OCI-LY3 (cell line): ENCODE measurements at regions not wholly inside any gene's neighbourhood (a gene's known extent, or its start where the extent isn't known, plus 50 kb on each side); places are given as distances from the start of the nearest gene placed in this dataset.

Experiments
- H2AFZ ChIP-seq: fragments of 200-600, 300-600 bp; shearing (Covaris generic); 2 replicates; pipeline ENCODE4 v1.6.0; 2014; ENCODE audit warnings: antibody characterized with exemption, low read depth, low read length
- H3K27ac ChIP-seq: fragments of 200-600, 300-600 bp; sonication (generic); 2 replicates; pipeline ENCODE4 v1.5.1; 2014; ENCODE audit warnings: mild to moderate bottlenecking, low read length, moderate library complexity, mixed read lengths
- H3K27me3 ChIP-seq: fragments of 200-600, 300-600 bp; sonication (generic); 2 replicates; pipeline ENCODE4 v1.6.1; 2014; ENCODE audit warnings: low read depth, low read length, mixed read lengths
- H3K36me3 ChIP-seq: fragments of 200-600, 300-600 bp; sonication (generic); replicated peaks from 2 replicates; pipeline ENCODE3; 2014; ENCODE audit warnings: low read depth, low read length, mixed read lengths
- H3K4me1 ChIP-seq: fragments of 300-600, 200-600 bp; sonication (generic); 2 replicates; pipeline ENCODE4 v1.6.1; 2014; ENCODE audit warnings: low read length, mixed read lengths
- H3K4me2 ChIP-seq: fragments of 200-600, 300-600 bp; sonication (generic); 2 replicates; pipeline ENCODE4 v1.6.1; 2014; ENCODE audit warnings: low read length, mixed read lengths
- H3K4me3 ChIP-seq: fragments of 300-600, 200-600 bp; sonication (generic); 2 replicates; pipeline ENCODE4 v1.5.1; 2014; ENCODE audit warnings: antibody characterized with exemption, mild to moderate bottlenecking, low read length, moderate library complexity
- H3K79me2 ChIP-seq: fragments of 300-600, 200-600 bp; shearing (Covaris generic); 2 replicates; pipeline ENCODE4 v1.6.1; 2014; ENCODE audit warnings: mild to moderate bottlenecking, low read length, mixed read lengths
- H3K9ac ChIP-seq: fragments of 300-600, 200-600 bp; shearing (Covaris generic); 2 replicates; pipeline ENCODE4 v1.6.0; 2014; ENCODE audit warnings: mild to moderate bottlenecking, low read length, moderate library complexity
- H3K9me3 ChIP-seq: fragments of 200-600, 300-600 bp; shearing (Covaris generic); 2 replicates; pipeline ENCODE4 v1.6.1; 2014; ENCODE audit warnings: low read length, mixed read lengths; ENCODE audit not compliant: insufficient read depth
- H4K20me1 ChIP-seq: fragments of 200-600, 300-600 bp; sonication (generic); 2 replicates; pipeline ENCODE4 v1.6.1; 2016; ENCODE audit warnings: low read length, mixed read lengths; ENCODE audit not compliant: insufficient read depth
- EZH2phosphoT487 ChIP-seq: fragments of 200-600 bp; shearing (Covaris generic); IDR thresholded peaks from 2 replicates; pipeline ENCODE4 v1.6.1; 2018; ENCODE audit warnings: antibody characterized with exemption, mixed run types, low read depth
- TF ChIP-seq, protein P1 (sequence below): fragments of 200-600, 300-600 bp; sonication (generic); IDR thresholded peaks from 2 replicates; pipeline ENCODE4 v1.5.1; 2014; ENCODE audit warnings: antibody characterized with exemption, low read length, low read depth

DNA sequence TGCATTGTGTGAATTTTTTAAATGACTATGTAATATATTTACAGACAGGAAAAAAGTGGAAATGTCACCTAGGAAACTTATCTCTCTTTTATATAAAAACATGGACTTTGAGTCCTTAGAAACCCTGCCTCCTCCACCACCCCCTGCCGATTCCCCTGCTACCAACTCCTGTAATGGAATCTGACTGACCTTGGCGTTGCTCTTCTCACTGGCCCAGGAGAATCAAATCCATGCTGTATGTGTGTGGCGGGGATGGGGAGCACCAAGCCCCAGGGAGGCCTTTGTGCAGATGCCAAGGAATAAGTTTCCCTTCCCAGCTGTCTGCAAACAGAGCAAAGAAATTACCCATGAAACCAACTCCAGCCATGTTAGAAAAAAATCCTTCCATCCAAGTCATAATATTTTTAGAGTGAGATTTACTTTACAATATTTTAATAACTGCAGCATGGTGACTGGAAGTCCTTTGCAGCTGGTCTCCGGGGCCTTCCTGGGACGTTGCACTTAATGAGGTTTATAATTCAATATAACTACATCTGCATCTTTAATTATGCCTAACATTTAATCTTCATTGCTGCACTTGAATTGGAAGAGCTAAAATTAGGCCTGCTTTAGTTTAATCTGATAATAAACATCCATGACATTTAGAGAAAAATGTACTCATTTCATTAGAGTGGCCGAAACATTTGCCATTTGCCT is 111.4 kb upstream of the CACUL1 start:
- Histone ChIP-seq H3K79me2 (no peaks in the 10 kb centered on the region), H3K27ac (no peak overlapping the region), H2AFZ (no peak overlapping the region), H3K27me3 (no peaks in the 10 kb centered on the region), H3K9ac (no peak overlapping the region), H4K20me1 (no peaks in the 10 kb centered on the region), H3K4me2 (no peak overlapping the region), H3K36me3 (no peaks in the 10 kb centered on the region), H3K4me1 (no peaks in the 10 kb centered on the region), H3K9me3 (no peaks in the 10 kb centered on the region), H3K4me3 (no peak overlapping the region)
- TF ChIP-seq EZH2phosphoT487: no peak
- TF ChIP-seq, protein P1, sequence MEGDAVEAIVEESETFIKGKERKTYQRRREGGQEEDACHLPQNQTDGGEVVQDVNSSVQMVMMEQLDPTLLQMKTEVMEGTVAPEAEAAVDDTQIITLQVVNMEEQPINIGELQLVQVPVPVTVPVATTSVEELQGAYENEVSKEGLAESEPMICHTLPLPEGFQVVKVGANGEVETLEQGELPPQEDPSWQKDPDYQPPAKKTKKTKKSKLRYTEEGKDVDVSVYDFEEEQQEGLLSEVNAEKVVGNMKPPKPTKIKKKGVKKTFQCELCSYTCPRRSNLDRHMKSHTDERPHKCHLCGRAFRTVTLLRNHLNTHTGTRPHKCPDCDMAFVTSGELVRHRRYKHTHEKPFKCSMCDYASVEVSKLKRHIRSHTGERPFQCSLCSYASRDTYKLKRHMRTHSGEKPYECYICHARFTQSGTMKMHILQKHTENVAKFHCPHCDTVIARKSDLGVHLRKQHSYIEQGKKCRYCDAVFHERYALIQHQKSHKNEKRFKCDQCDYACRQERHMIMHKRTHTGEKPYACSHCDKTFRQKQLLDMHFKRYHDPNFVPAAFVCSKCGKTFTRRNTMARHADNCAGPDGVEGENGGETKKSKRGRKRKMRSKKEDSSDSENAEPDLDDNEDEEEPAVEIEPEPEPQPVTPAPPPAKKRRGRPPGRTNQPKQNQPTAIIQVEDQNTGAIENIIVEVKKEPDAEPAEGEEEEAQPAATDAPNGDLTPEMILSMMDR: no peak

DNA sequence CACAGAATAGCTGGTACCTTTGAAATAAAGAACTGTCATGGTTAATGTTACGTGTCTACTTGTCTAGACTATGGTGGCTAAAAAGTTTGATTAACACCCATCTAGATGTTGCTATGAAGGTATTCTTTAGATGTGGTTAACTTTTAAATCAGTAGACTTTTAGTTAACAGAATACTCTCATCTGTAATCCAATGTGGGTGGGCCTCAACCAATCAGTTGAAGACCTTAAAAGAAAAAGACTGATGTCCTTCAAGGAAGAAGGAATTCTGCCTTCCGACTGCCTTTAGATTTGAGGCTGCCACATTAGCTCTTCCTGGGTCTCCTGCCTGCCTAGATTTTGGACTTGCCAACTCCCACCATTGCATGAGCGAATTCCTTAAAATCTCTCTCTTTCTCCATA is 113.0 kb upstream of the CACUL1 start:
- Histone ChIP-seq H3K27ac (no peak overlapping the region), H3K27me3 (no peaks in the 10 kb centered on the region), H3K9ac (no peak overlapping the region), H3K4me3 (no peak overlapping the region), H3K4me1 (no peaks in the 10 kb centered on the region), H4K20me1 (no peaks in the 10 kb centered on the region), H3K9me3 (no peaks in the 10 kb centered on the region), H3K36me3 (no peaks in the 10 kb centered on the region), H2AFZ (no peak overlapping the region), H3K79me2 (no peaks in the 10 kb centered on the region), H3K4me2 (no peak overlapping the region)
- TF ChIP-seq EZH2phosphoT487: no peak
- TF ChIP-seq, protein P1: no peak

DNA sequence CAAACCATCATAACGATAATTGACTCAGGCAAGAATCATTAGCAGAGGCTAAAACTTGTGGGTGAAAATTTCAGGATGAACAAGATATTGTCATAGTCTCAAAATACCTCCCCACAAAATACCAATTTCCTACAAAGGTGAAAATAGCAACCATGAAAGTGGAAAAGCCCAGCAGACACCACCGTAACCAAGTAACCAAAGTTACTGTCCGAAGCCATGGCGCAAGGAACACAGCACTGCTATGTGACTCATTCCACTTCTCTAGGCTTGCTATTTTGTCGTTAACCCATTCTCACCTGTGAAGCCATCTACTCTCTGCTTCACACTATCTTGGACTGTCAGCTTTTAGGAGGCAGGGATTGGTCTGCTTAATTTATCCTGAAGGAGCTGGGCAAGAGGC is 113.8 kb upstream of the CACUL1 start:
- Histone ChIP-seq H3K79me2 (no peaks in the 10 kb centered on the region), H3K4me3 (no peak overlapping the region), H3K27me3 (no peaks in the 10 kb centered on the region), H2AFZ (no peak overlapping the region), H3K9me3 (no peaks in the 10 kb centered on the region), H3K9ac (no peak overlapping the region), H3K4me2 (no peak overlapping the region), H3K36me3 (no peaks in the 10 kb centered on the region), H3K27ac (no peak overlapping the region), H4K20me1 (no peaks in the 10 kb centered on the region), H3K4me1 (no peaks in the 10 kb centered on the region)
- TF ChIP-seq, protein P1: no peak
- no peak for TF ChIP-seq EZH2phosphoT487

DNA sequence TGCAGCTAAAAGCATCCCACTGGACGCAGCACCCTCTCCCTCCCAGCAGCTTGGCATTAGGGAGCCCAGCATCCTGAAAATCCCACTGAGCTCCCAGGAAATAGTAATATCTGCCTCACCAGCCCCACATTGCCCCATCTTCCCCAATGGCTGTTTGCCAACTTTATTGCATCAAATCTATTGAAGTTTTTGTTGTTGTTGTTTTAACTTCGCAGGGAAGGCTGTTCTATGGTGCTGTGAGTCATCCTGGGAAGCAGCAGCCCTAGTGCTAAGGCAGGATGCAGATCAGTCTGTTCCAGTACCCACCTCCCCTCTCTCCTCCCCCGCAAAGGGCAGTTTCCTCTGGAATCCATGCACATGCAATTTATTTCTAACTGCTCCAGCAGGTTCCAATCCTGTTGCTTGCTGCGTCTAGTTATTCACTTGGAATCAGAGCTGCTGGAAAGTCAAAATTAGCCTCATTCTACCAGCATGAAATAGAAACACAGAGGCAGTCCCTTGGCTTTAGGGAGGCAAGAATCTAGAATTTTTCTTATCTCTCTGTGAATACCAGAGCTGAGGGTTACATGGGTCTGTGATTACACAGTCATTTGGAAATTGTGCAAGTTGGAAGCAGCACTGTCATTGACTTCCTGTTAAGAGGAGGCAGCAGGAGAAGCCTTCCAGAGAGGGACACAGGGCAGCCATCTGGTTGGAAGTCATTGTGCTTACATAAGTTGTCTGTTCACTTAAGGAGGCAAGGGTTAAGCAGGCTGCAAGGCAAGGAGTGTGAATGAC is 115.9 kb upstream of the CACUL1 start:
- no peaks in the 10 kb centered on the region for H3K4me1 ChIP-seq
- H3K79me2 ChIP-seq: no peaks in the 10 kb centered on the region
- H3K36me3 ChIP-seq: no peaks in the 10 kb centered on the region
- TF ChIP-seq, protein P1: no peak
- TF ChIP-seq EZH2phosphoT487: no peak
- no peak overlapping the region for H3K4me2 ChIP-seq
- H3K9me3 ChIP-seq: no peaks in the 10 kb centered on the region
- H2AFZ ChIP-seq: no peak overlapping the region
- no peaks in the 10 kb centered on the region; the same call in 1 of the 2 replicates for H3K27me3 ChIP-seq
- H4K20me1 ChIP-seq: no peaks in the 10 kb centered on the region
- no peak overlapping the region for H3K9ac ChIP-seq
- no peak overlapping the region for H3K4me3 ChIP-seq
- no peak overlapping the region for H3K27ac ChIP-seq
